OCI-LY1 (cell line): ENCODE measurements at regions not wholly inside any gene's neighbourhood (a gene's known extent, or its start where the extent isn't known, plus 50 kb on each side); places are given as distances from the start of the nearest gene placed in this dataset.
A peak's percentile ranks its signal among the peaks of the same experiment; 100 is the strongest.

Experiments
- H2AFZ ChIP-seq: fragments of 200-600 bp; sonication (generic), shearing (Covaris generic); 2 replicates; pipeline ENCODE4 v1.6.0; 2014; ENCODE audit warnings: antibody characterized with exemption, mild to moderate bottlenecking, low read length
- H3F3A ChIP-seq: fragments of 200-600 bp; sonication (generic), shearing (Covaris generic); 2 replicates; pipeline ENCODE4 v1.6.0; 2014; ENCODE audit warnings: mild to moderate bottlenecking, antibody characterized with exemption, low read length, moderate library complexity; ENCODE audit not compliant: insufficient read depth
- H3K27ac ChIP-seq: fragments of 200-600 bp; sonication (generic); 2 replicates; pipeline ENCODE4 v1.5.1; 2014; ENCODE audit warnings: low read length, mixed run types, mild to moderate bottlenecking, low read depth; ENCODE audit not compliant: poor library complexity, severe bottlenecking
- H3K27me3 ChIP-seq: fragments of 200-600 bp; sonication (generic); 2 replicates; pipeline ENCODE4 v1.6.0; 2014; ENCODE audit warnings: antibody characterized with exemption, mild to moderate bottlenecking, low read length, moderate library complexity; ENCODE audit not compliant: insufficient read depth
- H3K36me3 ChIP-seq: fragments of 200-600 bp; sonication (generic); 2 replicates; pipeline ENCODE4 v1.6.1; 2014; ENCODE audit warnings: mild to moderate bottlenecking, antibody characterized with exemption, low read length, moderate library complexity, mixed read lengths; ENCODE audit not compliant: insufficient read depth
- H3K4me1 ChIP-seq: fragments of 200-600 bp; sonication (generic); 2 replicates; pipeline ENCODE4 v1.5.1; 2014; ENCODE audit warnings: mild to moderate bottlenecking, low read length, moderate library complexity; ENCODE audit not compliant: insufficient read depth, severe bottlenecking
- H3K4me2 ChIP-seq: fragments of 200-600 bp; sonication (generic), shearing (Covaris generic); 2 replicates; pipeline ENCODE4 v1.6.1; 2014; ENCODE audit warnings: low read length
- H3K4me3 ChIP-seq: fragments of 200-600 bp; sonication (generic); 2 replicates; pipeline ENCODE4 v1.5.1; 2014; ENCODE audit warnings: low read length, low read depth, mild to moderate bottlenecking, mixed read lengths; ENCODE audit not compliant: poor library complexity, severe bottlenecking
- H3K79me2 ChIP-seq: fragments of 200-600 bp; shearing (Covaris generic); 2 replicates; pipeline ENCODE4 v1.6.1; 2016; ENCODE audit warnings: mixed run types, low read length, mixed read lengths; ENCODE audit not compliant: insufficient read depth
- H3K9ac ChIP-seq: fragments of 200-600 bp; sonication (generic), shearing (Covaris generic); 2 replicates; pipeline ENCODE4 v1.6.1; 2014; ENCODE audit warnings: mild to moderate bottlenecking, low read length, mixed read lengths
- H3K9me2 ChIP-seq: fragments of 200-600 bp; sonication (generic), shearing (Covaris generic); 2 replicates; pipeline ENCODE4 v1.6.1; 2014; ENCODE audit warnings: low read depth, mild to moderate bottlenecking, low read length, mixed read lengths
- H3K9me3 ChIP-seq: fragments of 200-600 bp; shearing (Covaris generic); 2 replicates; pipeline ENCODE4 v1.6.1; 2014; ENCODE audit warnings: low read length, mixed read lengths
- H4K20me1 ChIP-seq: fragments of 200-600 bp; sonication (generic), shearing (Covaris generic); 2 replicates; pipeline ENCODE4 v1.6.0; 2016; ENCODE audit warnings: mild to moderate bottlenecking, low read length; ENCODE audit not compliant: insufficient read depth
- EZH2 ChIP-seq: fragments of 200-600 bp; sonication (generic), shearing (Covaris generic); IDR thresholded peaks from 2 replicates; pipeline ENCODE4 v1.8.0; 2017; ENCODE audit warnings: borderline replicate concordance, mixed run types, mild to moderate bottlenecking, antibody characterized with exemption, low read length, moderate library complexity, mixed read lengths
- TF ChIP-seq, protein P1 (sequence below): fragments of 200-600 bp; sonication (generic), shearing (Covaris generic); IDR thresholded peaks from 2 replicates; pipeline ENCODE4 v1.5.1; 2017; ENCODE audit warnings: mild to moderate bottlenecking, antibody characterized with exemption, low read length, moderate library complexity, mixed read lengths

DNA sequence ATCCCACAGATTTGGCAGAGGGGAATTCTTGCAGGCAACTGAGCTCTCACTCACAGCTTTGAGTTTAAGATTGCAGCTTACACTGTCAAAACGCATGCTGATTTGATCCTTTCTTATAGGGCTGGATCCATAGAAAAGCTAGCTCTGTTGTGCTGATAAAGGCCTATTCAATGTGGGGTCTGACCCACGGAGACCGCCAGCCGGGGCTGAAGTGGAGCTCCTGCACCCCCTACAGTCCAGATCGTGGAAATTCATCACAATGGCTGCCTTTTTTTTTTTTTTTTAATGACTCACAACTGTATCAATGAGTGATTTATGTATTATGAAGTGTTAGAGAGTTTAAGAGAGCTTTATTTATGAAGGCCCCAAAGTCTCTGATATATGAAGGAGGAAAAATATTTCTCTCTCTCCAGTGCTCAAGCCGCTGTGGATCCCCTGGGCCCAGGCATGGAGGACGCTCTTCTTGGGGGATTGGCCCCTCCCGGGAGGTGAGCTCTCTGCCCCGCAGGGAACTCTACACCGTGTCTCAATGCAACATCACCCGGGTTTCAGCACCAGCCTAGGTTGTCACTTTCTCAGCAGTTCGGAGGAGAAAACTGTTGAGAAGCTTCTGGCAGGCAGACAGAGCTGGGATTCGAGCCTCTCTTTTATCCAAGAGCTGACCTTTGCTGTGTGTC, 700.2 kb downstream of the IRX1 start:
- H3K27ac ChIP-seq = no peak overlapping the region

DNA sequence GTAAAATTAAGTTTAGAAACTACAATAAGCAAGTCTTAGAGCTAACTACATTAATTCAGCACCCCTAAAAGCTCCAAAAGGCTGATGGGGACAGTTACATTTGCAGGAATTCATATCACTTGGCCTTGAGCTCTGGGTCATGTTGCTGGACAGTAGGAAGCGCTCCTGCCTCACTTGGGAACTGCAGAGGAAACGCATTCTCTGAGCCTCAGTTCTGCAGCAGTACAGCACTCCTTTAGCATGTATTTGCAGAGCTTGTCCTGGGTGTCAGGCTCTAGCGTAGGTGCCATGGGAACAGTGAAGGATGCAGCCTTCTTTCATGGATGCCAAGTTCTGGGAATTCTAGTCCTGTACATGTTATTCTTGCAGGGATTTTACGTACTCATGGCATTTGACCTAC, 710.4 kb downstream of the IRX1 start:
- Histone ChIP-seq H3K9me3 (no peaks in the 10 kb centered on the region), H3K27me3 (no peaks in the 10 kb centered on the region), H3K79me2 (no peaks in the 10 kb centered on the region), H3K4me1 (no peaks in the 10 kb centered on the region), H3K4me3 (no peak overlapping the region), H3K27ac (no peak overlapping the region), H3K9ac (no peak overlapping the region), H3K36me3 (no peaks in the 10 kb centered on the region), H3K9me2 (no peaks in the 10 kb centered on the region), H3F3A (no peaks in the 10 kb centered on the region), H4K20me1 (no peaks in the 10 kb centered on the region), H3K4me2 (no peak overlapping the region), H2AFZ (no peak overlapping the region)
- TF ChIP-seq, protein P1, sequence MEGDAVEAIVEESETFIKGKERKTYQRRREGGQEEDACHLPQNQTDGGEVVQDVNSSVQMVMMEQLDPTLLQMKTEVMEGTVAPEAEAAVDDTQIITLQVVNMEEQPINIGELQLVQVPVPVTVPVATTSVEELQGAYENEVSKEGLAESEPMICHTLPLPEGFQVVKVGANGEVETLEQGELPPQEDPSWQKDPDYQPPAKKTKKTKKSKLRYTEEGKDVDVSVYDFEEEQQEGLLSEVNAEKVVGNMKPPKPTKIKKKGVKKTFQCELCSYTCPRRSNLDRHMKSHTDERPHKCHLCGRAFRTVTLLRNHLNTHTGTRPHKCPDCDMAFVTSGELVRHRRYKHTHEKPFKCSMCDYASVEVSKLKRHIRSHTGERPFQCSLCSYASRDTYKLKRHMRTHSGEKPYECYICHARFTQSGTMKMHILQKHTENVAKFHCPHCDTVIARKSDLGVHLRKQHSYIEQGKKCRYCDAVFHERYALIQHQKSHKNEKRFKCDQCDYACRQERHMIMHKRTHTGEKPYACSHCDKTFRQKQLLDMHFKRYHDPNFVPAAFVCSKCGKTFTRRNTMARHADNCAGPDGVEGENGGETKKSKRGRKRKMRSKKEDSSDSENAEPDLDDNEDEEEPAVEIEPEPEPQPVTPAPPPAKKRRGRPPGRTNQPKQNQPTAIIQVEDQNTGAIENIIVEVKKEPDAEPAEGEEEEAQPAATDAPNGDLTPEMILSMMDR = no peak
- no peak for TF ChIP-seq EZH2

More for the DNA sequence above, 700.2 kb downstream of the IRX1 start:
- no peaks in the 10 kb centered on the region for H3K27me3 ChIP-seq
- no peak for TF ChIP-seq EZH2
- TF ChIP-seq, protein P1 = peak; percentile 77
- no peaks in the 10 kb centered on the region for H3K36me3 ChIP-seq
- no peak overlapping the region for H3K4me3 ChIP-seq
- H3K9me3 ChIP-seq = no peaks in the 10 kb centered on the region
- H2AFZ ChIP-seq = no peak overlapping the region
- no peak overlapping the region for H3K4me2 ChIP-seq
- no peaks in the 10 kb centered on the region for H3K4me1 ChIP-seq
- H3K9me2 ChIP-seq = no peaks in the 10 kb centered on the region
- no peaks in the 10 kb centered on the region for H4K20me1 ChIP-seq
- no peaks in the 10 kb centered on the region for H3F3A ChIP-seq
- H3K79me2 ChIP-seq = no peaks in the 10 kb centered on the region
- no peak overlapping the region for H3K9ac ChIP-seq

DNA sequence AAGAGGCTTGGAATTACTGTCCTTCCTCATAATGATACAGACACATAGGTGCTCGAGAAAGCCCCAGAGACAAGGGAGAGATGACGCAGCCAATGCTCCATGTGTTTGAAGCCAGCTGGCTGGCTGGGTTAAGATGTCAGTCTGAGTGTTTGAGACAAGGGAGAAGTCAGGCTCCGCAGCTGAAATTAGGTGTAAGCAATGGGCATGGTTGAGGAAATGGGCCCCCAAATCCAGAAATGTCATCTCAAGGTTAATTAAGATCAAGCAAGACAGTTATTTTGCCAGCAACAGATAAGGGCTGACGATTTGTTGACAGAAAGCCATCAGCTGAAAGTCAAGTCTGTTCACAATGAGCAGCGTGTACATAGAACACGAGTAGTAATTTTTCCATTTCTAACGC, 713.4 kb downstream of the IRX1 start:
- Histone ChIP-seq H3K79me2 (no peaks in the 10 kb centered on the region), H3K9me3 (no peaks in the 10 kb centered on the region), H4K20me1 (no peaks in the 10 kb centered on the region), H3K27ac (no peak overlapping the region), H3K4me2 (no peak overlapping the region), H2AFZ (no peak overlapping the region), H3K4me1 (no peaks in the 10 kb centered on the region), H3K36me3 (no peaks in the 10 kb centered on the region), H3K9ac (no peak overlapping the region), H3K27me3 (no peaks in the 10 kb centered on the region), H3F3A (no peaks in the 10 kb centered on the region), H3K4me3 (no peak overlapping the region), H3K9me2 (no peaks in the 10 kb centered on the region)
- no peak for TF ChIP-seq EZH2
- TF ChIP-seq, protein P1 = no peak
